HG03575 (cell line): ENCODE measurements at regions not wholly inside any gene's neighbourhood (a gene's known extent, or its start where the extent isn't known, plus 50 kb on each side); places are given as distances from the start of the nearest gene placed in this dataset.
"Not testable (repeated sequence)": the region's sequence is repeated elsewhere in the genome, so short reads cannot be mapped to it uniquely, and the experiment has no call there.

Experiments
- ATAC-seq: cut with Tn5 transposase; IDR thresholded peaks from one replicate; pipeline ENCODE4 v1.9.1; 2021; ENCODE audit not compliant: unreplicated experiment, insufficient number of reproducible peaks, low FRiP score; ENCODE audit errors: extremely low read depth

DNA sequence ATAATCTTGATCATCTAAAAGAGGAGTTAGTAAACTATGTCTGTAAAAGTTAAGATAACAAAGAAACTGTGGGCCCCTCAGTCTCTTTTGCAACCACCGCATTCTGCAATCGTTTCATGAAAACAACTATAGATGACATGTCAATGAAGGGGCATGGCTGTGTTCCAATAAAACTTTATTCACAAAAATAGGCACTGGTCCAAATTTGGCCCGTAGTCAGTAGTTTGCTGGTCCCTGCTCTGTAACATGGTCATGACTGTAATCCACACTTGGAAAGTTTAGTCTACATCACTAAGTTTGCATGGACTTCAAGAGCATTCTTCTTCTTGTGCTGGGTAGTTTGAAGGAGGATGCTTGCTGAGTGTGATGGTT lies 299.3 kb upstream of the PSMD7 start:
- no peak for ATAC-seq

DNA sequence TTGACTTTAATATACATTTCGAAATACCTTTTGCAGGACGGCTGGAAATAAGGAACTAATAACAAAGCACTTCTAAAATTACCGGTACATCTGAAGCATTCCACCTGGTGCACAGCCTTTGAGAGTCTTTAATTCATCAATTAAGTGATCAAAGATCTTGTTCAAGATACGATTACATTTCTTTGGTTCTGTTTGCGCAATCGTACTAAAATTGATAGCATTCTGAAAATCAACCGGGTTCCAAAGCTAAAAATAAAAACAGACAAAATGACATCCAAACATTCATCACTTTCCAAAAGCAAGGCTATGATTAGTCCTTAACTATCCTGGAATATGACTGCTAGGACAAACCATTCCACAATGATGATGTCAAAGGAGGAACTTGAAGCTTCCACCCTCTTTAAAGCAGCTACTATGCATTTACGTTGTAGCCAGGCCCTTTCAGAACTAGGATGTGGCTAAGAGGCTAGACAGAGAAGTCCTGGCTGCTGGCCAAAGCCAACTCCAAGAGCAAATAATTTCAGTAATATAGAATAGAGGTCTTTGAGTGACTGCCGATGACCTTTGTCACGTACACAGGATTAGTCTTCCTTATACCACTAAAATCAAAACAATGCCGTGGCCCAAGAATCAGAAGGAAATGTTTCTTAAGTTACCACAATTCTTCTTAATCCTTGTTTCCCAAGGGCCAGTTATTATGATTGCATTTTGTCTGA lies 299.8 kb upstream of the PSMD7 start:
- ATAC-seq: no peak

DNA sequence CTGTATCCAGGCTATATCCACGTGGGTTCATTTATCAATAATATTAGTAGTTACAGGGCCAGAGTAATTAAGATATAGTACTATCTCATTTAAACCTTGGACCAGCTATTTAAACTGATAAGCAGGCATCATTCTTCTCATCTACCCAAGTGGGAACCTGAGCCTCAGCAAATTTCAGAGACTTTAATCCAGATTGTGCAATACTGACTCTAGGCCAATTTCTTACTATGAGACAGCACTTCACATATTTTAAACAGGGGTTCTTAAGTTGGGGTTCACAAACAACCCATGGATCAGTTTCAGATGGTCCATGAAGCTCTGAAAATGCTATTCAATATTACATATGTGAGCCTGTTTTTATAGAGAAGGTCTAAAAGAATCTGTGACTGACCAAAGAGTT lies 302.7 kb upstream of the PSMD7 start:
- ATAC-seq: no peak

DNA sequence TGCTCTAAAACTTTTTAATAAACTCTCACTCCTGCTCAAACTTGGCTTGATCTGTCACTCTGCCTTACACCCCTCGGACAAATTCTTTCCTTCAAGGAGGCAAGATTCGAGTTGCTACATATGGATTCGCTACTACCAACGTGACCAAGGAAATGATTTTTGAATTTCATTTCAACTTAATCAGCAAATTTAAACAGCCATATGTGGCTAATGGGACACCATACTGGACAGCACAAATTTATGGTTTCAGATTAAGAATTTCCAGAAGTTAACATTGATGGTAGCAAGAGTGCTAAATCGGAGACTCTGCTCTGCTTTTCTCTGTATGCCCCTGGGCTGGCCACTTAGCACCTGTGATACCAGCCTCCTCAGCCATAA lies 318.2 kb upstream of the PSMD7 start:
- no peak for ATAC-seq

DNA sequence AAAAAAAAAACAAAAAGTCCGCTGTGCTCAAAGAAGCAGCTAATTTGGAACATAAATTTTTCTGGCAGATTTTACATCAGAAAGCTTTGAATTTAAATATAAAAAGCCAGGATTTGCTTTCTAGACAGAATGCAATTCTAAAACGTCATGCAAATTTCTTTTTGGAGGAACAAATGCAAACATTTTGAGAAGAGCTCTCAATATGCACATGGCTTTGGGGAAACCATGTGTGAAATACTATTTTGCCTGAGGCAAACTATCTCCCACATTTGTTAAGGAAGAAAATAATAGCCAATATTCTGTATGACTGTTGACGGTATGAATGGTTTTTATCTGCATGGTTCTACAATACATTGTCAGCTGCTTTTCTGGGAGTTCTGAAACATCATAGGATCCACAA lies 320.0 kb upstream of the PSMD7 start:
- ATAC-seq: no peak

DNA sequence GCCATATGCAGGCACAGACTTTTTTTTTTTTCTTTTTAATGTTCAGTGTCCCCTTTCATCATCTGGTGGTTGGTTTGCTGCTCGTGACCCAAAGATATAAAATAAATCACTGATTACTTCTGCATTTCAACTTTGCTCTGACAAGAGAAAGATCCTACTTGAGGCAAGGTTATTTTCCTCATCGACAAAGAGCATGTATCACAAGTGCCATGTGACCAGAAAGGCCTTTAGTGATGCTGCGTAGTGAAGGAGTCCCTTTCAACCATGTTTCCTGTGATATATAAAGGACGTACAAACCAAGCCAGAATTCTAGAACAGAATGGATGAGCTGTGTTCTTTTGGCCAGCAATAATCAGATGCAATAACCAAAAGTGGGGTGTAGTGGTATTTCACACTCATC lies 323.4 kb upstream of the PSMD7 start:
- no peak for ATAC-seq

DNA sequence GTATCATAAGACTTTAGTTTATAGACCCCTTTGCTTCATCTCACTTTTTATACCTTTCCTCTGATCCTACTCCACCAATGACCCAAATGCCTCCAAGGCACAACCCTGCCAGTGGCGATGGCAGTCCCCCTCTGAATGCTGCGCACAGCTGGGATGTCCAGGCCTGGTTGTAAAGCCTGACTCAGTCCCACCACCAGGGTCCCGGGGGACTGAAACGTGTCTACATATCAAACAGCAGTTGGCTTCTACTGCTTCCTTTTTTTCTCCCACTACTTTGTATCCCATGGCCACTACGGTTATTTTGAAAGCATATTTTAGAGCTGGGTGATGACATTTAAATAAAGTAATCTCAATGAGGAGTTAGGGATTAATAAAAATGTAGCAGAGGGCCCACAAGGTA lies 329.8 kb upstream of the PSMD7 start:
- ATAC-seq: no peak

DNA sequence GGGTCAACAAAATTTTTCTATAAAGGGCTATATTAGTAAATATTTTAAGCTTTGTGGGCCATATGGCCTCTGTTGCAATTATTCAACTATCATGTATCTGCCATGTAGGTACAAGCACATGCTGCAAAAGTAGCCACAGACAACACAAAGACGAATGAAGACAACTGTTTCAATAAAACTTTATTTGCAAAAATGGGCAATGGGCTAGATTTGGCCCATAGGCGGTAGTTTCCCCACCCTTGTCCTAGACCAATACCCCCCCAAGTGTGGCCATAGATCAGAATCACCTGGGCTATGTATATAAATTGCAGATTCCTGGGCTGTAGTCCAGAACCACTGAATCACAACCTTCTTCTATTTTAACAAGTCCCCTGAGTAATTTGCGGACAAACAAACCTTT lies 331.0 kb upstream of the PSMD7 start:
- no peak for ATAC-seq

DNA sequence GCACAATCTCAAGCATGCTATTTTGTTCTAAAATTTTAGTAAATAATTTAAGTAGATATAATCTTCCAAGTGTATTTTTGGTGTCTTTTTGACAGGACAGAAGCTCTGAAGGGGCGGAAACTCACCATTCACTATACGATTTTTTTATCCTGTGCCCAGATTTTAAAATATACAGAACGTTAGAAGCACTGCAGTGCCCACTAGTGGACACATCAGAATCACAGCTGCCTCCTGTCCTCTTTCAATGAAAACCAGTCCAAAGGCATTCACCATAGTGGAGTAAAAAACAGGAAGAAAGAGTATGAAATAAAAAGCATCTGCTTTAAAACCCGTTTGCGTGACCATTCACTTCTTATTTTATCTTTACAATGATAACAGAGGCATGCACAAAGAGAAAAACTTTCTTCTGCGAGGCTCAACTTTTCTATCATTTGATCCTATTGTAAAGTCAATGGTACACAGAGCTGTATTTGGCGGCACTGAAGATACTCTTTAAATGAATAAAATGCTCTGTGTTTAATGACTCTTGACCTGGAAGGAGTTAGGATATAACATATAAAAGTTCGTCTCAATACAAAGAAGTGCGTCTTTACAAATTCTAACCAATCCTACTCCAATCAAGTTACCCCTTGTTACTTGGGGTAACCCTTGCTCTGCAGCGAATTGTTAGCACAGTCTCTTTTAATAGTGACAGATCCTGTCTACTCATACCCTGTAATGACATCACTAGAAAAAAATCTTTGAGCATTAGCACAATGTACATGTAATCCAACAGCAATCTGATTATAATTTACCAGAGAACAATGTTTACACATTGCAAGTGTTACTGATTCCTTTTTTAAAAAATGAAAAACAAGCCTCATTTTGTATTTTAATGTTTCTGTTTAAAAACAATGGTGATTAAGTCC lies 339.8 kb upstream of the PSMD7 start:
- no peak for ATAC-seq

DNA sequence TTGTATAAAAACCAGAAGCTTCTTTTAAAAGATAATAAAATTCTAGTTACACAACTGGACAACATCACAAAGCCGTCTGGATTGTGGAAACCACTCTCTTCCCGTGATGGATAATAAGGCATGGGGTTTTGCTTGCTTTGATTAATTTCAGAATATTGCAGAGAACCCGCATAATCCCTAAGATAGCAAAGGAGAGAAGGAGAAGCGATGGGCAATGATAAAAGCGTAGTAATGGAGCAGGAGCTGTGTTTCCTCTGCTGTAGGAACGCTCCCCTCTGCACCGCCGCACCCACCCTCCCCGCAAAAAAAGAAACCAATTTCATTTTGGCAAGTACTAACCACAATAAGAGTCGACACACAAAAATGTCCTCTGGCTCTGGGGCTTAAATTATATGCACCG lies 340.9 kb upstream of the PSMD7 start:
- no peak for ATAC-seq

DNA sequence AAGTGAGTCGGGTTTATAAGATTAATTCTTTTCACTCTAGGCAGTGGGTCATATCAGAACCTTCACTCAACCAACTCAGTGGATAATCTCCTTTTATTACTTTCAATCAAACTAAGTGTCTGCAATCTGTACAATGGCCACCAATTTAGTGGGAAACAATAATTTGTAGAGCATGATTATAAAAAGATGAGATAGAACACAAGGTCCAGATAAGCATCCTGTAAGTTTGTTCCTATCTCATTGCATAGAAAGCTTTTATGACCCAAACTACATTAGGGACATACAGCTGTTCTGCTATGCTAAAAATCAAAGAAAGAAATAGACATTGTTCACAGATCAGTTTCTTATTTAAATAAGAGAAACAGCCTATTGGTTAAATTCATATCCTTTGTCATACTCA lies 341.4 kb upstream of the PSMD7 start:
- ATAC-seq: no peak

DNA sequence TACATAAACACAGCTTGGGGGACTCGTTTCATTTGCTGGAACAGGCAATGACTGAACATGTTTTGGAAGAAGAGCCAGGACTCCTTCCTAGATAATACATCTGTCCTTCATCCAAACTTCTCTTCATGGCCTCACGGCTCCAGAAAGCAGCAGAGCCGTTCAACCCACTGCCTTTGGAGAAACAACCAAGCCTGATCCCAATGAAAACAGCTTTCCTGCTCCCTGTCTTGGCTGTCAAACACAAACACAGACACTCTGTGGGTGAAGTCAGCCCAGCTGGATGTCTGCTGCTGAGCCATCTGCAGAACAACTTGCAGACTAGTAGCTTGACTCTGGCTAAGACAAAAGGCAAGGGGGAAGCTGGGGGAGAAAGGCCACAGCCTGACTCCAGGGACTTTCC lies 345.1 kb upstream of the PSMD7 start:
- ATAC-seq: no peak

DNA sequence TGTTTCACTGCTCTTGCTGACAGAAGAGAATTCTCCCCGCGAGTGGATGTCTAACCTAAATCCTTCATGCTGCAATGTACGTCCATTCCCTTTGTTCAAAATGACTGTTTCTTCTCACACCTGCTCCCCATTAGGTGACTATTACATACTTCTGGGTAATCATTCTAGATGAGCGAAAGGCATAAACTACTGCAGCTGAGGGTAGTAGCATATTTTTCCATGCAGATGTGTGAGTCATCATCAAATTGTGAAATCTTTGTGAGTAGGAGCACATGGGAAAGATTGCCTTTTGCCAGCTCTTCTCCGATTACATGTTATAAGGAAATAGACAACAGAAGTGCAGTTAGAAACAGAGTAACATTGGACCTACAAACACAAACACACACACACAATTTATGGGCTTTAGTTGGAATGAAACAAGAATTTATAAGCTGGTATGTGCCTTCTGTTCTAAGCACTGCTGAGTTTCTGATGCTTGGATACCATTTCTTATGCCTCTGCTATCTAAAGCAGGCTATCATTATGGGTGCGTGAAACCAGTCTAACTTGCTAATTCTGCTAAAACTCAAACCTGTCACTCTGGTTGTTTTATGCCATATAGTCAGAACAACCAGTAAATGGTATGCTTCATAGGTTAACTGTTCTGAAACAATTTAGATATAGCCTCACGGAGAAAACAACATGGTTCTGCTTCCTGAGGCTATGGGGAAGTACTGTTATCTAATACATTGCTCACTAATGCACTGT lies 346.9 kb upstream of the PSMD7 start:
- no peak for ATAC-seq

DNA sequence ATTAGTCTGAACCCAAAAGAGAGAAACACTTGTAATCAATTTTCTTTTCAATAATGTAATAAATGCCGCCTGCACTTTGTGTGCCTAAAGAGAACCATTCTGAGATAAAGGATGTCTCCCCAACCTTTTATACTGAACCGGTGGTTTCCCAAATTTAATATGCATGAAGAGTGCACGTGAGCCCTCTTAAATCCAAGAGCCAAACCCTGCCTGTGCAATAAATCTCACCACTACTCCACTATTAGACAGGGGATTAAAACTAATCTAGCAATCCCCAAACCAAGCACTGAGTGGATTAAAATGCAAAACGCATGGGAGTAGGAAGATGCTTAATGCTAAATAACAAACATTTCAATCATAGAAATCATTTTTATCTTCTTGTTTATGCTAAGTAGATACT lies 351.0 kb upstream of the PSMD7 start:
- no peak for ATAC-seq

DNA sequence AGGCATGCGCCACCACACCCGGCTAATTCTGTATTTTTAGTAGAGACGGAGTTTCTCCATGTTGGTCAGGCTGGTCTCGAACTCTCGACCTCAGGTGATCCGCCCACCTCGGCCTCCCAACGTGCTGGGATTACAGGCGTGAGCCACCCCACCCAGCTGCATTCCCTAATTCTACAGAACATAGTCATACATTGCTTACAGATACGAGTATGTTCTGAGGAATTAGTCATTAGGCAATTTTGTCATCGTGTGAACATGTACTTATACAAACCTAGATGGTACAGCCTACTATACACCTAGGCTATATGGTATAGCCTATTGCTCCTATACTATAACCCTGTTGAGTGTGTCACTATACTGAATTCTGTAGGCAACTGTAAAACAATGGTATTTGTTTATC lies 353.4 kb upstream of the PSMD7 start:
- not testable (repeated sequence) for ATAC-seq

DNA sequence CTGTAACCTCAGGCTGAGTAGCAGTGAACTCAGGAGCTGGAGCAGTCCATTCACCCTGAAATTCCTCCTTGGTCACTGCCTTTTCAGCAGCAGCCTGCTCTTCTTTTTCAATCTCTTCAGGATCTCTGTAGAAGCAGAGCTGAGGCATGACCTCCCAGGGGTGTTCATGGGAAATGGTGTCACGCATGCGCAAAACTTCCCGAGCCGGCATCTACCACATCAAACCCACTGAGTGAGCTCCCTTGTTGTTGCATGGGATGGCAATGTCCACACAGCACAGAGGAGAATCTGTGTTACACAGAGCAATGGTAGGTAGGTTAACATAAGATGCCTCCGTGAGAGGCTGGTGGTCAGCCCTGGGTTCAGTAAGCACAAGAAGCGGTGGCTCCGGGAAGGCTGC lies 355.8 kb upstream of the PSMD7 start:
- not testable (repeated sequence) for ATAC-seq

DNA sequence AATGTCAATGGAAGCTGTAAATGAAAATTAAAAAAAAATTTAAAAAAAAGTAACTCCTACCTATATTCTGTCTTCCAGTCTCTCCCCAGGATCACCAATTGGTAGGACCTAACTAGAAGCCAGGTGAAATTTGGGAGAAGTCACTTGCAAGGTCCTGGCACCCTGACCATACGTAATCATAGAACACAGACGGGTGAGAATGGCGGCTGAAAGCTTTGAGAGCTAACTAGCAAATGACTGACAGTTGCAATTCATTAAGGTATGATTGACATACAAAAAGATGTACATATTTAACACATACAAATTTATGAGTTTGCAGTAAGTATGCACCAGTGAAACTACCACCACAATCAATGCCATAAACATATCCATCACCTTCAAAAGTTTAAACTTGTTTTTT lies 372.7 kb upstream of the PSMD7 start:
- ATAC-seq: no peak

DNA sequence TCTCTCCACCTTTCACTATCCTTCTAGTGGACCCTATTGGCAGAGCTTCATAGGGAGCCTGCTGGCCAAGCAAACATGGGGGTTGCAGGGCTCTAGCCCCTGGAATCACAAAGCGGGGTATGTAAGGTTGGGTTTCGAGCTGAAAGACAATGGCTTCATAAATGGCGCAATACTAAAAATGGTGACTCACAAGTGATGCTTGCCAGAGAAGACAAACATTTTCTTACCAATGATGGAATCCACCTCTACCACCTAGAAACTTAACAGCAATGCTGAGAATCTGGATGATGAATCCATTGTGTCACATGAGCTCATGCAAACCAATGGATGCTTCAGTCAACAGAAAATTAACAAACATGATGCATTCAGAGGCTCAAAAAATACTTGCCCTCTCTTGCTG lies 375.3 kb upstream of the PSMD7 start:
- ATAC-seq: no peak

DNA sequence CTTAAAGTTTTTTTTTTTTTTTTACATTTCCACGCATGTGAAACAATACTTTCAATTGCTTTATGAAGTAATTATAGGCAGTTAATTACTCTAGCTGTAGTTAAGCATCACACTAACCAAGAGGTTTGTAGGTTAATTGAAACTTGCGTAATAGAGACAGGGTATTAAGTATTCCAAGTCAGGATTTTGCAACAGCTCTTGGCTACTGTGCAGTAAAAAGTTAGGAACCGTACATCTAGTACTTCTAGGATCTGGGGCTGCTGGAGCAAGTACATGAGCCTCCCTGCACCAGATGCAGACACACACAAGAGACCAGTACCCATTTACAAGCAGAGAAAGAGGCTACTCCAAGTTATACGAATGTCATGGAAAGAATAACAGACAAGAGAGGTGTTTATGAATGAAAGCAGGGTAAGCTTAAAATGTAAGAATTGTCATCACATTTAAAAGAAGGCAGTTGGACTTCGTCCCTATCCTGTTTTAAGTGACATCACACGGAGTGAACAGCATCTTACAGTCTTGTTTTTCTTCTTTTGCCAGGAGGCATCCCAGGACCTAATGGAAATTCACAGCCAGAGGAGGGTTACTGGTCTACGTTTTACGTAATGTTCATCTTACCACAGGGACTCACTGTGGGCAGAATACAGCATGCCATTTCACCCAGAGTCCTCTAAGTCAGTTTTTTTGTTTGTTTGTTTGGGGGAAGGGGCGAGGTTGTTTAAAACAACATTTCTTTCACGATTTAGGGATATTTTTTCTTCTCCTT lies 379.6 kb upstream of the PSMD7 start:
- ATAC-seq: no peak
